ENCODE measurements at regions not wholly inside any gene's neighbourhood (a gene's known extent, or its start where the extent isn't known, plus 50 kb on each side); places are given as distances from the start of the nearest gene placed in this dataset.

GRCh38 chr20:6618051-6618450, 149.4 kb upstream of the BMP2 start:
- TF ChIP-seq RAD21 (IDR thresholded peaks at IDR 0.05) (no peak), HNF4A (conservative IDR thresholded peaks at IDR 0.05) (no peak)
- TF ChIP-seq, protein P1, sequence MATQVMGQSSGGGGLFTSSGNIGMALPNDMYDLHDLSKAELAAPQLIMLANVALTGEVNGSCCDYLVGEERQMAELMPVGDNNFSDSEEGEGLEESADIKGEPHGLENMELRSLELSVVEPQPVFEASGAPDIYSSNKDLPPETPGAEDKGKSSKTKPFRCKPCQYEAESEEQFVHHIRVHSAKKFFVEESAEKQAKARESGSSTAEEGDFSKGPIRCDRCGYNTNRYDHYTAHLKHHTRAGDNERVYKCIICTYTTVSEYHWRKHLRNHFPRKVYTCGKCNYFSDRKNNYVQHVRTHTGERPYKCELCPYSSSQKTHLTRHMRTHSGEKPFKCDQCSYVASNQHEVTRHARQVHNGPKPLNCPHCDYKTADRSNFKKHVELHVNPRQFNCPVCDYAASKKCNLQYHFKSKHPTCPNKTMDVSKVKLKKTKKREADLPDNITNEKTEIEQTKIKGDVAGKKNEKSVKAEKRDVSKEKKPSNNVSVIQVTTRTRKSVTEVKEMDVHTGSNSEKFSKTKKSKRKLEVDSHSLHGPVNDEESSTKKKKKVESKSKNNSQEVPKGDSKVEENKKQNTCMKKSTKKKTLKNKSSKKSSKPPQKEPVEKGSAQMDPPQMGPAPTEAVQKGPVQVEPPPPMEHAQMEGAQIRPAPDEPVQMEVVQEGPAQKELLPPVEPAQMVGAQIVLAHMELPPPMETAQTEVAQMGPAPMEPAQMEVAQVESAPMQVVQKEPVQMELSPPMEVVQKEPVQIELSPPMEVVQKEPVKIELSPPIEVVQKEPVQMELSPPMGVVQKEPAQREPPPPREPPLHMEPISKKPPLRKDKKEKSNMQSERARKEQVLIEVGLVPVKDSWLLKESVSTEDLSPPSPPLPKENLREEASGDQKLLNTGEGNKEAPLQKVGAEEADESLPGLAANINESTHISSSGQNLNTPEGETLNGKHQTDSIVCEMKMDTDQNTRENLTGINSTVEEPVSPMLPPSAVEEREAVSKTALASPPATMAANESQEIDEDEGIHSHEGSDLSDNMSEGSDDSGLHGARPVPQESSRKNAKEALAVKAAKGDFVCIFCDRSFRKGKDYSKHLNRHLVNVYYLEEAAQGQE (IDR thresholded peaks at IDR 0.05) = no peak
- TF ChIP-seq, protein P2, sequence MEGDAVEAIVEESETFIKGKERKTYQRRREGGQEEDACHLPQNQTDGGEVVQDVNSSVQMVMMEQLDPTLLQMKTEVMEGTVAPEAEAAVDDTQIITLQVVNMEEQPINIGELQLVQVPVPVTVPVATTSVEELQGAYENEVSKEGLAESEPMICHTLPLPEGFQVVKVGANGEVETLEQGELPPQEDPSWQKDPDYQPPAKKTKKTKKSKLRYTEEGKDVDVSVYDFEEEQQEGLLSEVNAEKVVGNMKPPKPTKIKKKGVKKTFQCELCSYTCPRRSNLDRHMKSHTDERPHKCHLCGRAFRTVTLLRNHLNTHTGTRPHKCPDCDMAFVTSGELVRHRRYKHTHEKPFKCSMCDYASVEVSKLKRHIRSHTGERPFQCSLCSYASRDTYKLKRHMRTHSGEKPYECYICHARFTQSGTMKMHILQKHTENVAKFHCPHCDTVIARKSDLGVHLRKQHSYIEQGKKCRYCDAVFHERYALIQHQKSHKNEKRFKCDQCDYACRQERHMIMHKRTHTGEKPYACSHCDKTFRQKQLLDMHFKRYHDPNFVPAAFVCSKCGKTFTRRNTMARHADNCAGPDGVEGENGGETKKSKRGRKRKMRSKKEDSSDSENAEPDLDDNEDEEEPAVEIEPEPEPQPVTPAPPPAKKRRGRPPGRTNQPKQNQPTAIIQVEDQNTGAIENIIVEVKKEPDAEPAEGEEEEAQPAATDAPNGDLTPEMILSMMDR (IDR thresholded peaks at IDR 0.05; ENCODE audit: low read depth, low read length, missing input control) = no peak
